ENCODE measurements at regions not wholly inside any gene's neighbourhood (a gene's known extent, or its start where the extent isn't known, plus 50 kb on each side); places are given as distances from the start of the nearest gene placed in this dataset.

DNA sequence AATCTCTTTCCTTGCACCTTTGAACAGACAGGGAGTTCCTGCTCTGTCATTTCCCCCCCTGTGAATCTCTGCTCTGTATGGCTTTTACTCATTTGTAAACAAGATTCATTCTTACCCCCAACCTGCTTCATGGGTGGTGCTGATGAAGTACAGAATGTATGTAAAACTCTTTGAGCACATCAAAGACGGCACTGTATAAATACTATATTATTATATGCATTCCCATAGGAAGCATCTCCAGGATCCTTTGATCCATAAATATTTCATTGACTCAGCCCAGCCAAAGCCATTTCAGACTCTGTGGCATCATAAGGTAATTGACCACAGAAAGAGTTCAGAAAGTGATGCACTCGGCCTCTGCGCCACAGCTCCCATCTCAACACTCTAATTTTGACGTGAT lies 208.7 kb downstream of the EFNB2 start:
- 93% methylated on average over 4 of the region's 4 CpGs for WGBS

DNA sequence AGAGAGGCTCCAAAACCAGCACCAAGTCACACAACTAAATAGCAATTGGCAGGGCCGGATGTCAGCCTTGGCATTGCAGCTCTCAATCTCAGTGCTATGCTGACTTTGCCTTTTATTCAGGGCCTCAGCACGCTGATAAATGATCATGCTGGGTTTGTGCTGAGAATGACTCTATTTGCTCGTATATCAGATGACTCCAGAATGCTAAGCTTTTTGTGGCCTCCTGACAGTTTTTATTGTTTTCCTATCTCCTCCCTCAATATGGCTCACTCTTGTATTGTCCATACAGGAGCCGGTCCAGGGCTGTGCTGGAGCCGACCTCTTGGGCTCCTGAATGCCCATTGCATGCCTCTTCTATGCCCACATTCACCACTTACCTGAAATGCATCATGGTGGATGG lies 211.0 kb downstream of the EFNB2 start:
- no peak for TF ChIP-seq POLR2A (IDR thresholded peaks at IDR 0.05; ENCODE audit: low read depth)
- TF ChIP-seq EP300 (IDR thresholded peaks at IDR 0.05) = no peak
- no peak for TF ChIP-seq POLR2AphosphoS5 (IDR thresholded peaks at IDR 0.05)
- TF ChIP-seq, protein P1, sequence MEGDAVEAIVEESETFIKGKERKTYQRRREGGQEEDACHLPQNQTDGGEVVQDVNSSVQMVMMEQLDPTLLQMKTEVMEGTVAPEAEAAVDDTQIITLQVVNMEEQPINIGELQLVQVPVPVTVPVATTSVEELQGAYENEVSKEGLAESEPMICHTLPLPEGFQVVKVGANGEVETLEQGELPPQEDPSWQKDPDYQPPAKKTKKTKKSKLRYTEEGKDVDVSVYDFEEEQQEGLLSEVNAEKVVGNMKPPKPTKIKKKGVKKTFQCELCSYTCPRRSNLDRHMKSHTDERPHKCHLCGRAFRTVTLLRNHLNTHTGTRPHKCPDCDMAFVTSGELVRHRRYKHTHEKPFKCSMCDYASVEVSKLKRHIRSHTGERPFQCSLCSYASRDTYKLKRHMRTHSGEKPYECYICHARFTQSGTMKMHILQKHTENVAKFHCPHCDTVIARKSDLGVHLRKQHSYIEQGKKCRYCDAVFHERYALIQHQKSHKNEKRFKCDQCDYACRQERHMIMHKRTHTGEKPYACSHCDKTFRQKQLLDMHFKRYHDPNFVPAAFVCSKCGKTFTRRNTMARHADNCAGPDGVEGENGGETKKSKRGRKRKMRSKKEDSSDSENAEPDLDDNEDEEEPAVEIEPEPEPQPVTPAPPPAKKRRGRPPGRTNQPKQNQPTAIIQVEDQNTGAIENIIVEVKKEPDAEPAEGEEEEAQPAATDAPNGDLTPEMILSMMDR (IDR thresholded peaks at IDR 0.05) = no peak
- WGBS = 94% methylated on average over 5 of the region's 5 CpGs
- Histone ChIP-seq H3K27ac (replicated peaks in 1 of 4) (no peak overlapping the region), H3K4me3 (no peak overlapping the region), H3K9me3 (peaks cover 0 to 9% (median 8%) of the 10 kb centered on the region in 4 donors), H3K27me3 (no peaks in the 10 kb centered on the region), H3K4me1 (no peaks in the 10 kb centered on the region), H3K36me3 (no peaks in the 10 kb centered on the region)
- intact Hi-C loops (cut with DNase I) = no loop called here
- DNase-seq (ENCODE audit: extremely low spot score) = no peak

More for the DNA sequence above, 208.7 kb downstream of the EFNB2 start:
- no peaks in the 10 kb centered on the region for H3K27me3 ChIP-seq
- H3K9me3 ChIP-seq = peaks cover 0 to 9% (median 8%) of the 10 kb centered on the region in 4 donors
- H3K4me3 ChIP-seq = no peak overlapping the region
- no peaks in the 10 kb centered on the region for H3K36me3 ChIP-seq
- H3K4me1 ChIP-seq = no peaks in the 10 kb centered on the region
- H3K27ac ChIP-seq (replicated peaks in 1 of 4) = no peak overlapping the region
- DNase-seq (ENCODE audit: extremely low spot score) = no peak
- intact Hi-C loops (cut with DNase I) = no loop called here
- no peak for TF ChIP-seq POLR2A (IDR thresholded peaks at IDR 0.05; ENCODE audit: low read depth)
- TF ChIP-seq EP300 (IDR thresholded peaks at IDR 0.05) = no peak
- TF ChIP-seq POLR2AphosphoS5 (IDR thresholded peaks at IDR 0.05) = no peak
- TF ChIP-seq, protein P1 (IDR thresholded peaks at IDR 0.05) = no peak

DNA sequence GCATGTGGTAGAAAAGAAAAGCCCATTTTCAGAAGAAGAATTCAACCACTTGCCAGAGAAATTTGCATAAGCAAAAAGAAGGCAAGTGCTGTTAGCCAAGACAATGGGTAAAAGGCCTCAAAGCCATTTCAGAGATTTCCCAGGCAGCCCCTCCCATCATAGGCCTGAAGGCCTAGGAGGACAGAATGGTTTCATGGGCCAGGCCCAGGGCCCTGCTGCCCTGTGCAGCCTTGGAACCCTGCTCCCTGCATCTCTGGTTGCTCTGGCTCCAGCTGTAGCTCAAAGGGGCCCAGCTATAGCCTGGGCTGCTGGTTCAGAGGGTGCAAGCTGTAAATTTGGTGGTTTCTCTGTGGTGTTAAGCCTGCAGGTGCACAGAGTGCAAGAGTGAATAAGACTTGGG lies 212.8 kb downstream of the EFNB2 start:
- no peak for DNase-seq (ENCODE audit: extremely low spot score)
- no peaks in the 10 kb centered on the region for H3K36me3 ChIP-seq
- no peak overlapping the region for H3K27ac ChIP-seq (replicated peaks in 1 of 4)
- intact Hi-C loops (cut with DNase I) = no loop called here
- no peak overlapping the region for H3K4me3 ChIP-seq
- H3K9me3 ChIP-seq = peaks cover 0 to 9% (median 8%) of the 10 kb centered on the region in 4 donors
- H3K27me3 ChIP-seq = no peaks in the 10 kb centered on the region
- no peak for TF ChIP-seq EP300 (IDR thresholded peaks at IDR 0.05)
- H3K4me1 ChIP-seq = no peaks in the 10 kb centered on the region

DNA sequence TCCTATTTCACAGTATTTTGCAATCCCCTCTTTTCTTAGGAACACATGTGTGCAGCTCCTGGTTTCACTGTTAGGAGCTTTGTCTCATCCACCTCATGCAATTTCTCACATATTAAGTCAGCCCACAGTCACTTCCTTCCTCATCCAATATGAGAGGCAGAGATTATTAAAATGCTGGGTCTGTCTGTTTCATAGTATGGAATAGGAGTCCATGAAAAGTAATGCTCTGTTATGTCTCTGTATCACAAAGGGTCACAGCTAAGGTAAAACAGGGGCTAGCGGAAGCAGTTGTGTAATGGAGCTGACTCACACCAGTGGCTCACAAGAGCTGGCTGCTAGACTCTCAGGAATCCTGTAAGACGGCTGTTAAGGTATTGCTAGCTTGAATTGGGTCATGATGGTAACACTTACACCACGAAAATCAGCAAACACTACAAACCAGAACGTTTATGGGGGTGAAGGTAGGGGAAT lies 216.5 kb downstream of the EFNB2 start:
- TF ChIP-seq, protein P1 (IDR thresholded peaks at IDR 0.05) = no peak
- TF ChIP-seq POLR2AphosphoS5 (IDR thresholded peaks at IDR 0.05) (no peak), EP300 (IDR thresholded peaks at IDR 0.05) (no peak), POLR2A (IDR thresholded peaks at IDR 0.05; ENCODE audit: low read depth) (no peak)
- intact Hi-C loops (cut with DNase I) = no loop called here
- no peaks in the 10 kb centered on the region for H3K27me3 ChIP-seq
- H3K9me3 ChIP-seq = peaks cover 0 to 9% (median 8%) of the 10 kb centered on the region in 4 donors
- no peak overlapping the region for H3K4me3 ChIP-seq
- WGBS = 57% methylated on average over 4 of the region's 4 CpGs
- DNase-seq (ENCODE audit: extremely low spot score) = no peak
- no peak overlapping the region for H3K27ac ChIP-seq (replicated peaks in 1 of 4)
- H3K36me3 ChIP-seq = no peaks in the 10 kb centered on the region
- H3K4me1 ChIP-seq = no peaks in the 10 kb centered on the region

DNA sequence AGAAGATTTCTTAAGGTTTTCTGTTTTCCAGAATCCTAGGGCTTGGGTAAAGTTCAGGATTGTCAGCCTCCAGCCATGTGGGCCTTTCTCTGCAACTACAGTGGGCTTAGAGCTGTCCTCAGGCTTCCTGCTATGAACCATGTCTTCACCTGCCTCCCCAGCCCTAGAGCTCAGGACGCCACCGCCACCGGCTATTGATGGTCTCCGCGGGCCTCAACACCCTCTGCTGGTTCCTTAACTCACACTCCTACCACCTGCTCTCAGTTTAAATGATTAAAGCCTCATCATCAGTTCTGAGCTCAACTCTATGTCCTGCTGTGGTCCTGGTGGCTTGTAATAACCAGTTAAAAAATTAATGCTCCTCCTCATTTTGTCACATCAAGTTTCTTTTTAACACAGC lies 221.0 kb downstream of the EFNB2 start:
- 89% methylated on average over 5 of the region's 5 CpGs for WGBS
- intact Hi-C loops (cut with DNase I) = no loop called here

More for the DNA sequence above, 221.0 kb downstream of the EFNB2 start:
- H3K27ac ChIP-seq (replicated peaks in 1 of 4) = no peak overlapping the region
- H3K27me3 ChIP-seq = no peaks in the 10 kb centered on the region
- no peak for TF ChIP-seq POLR2A (IDR thresholded peaks at IDR 0.05; ENCODE audit: low read depth)
- TF ChIP-seq EP300 (IDR thresholded peaks at IDR 0.05) = no peak
- TF ChIP-seq, protein P1 (IDR thresholded peaks at IDR 0.05) = no peak
- no peak for TF ChIP-seq POLR2AphosphoS5 (IDR thresholded peaks at IDR 0.05)
- no peak overlapping the region for H3K4me3 ChIP-seq
- no peaks in the 10 kb centered on the region for H3K9me3 ChIP-seq
- H3K36me3 ChIP-seq = no peaks in the 10 kb centered on the region
- no peaks in the 10 kb centered on the region for H3K4me1 ChIP-seq
- no peak for DNase-seq (ENCODE audit: extremely low spot score)

Measured in esophagus muscularis mucosa (tissue), 4 donors.